ENCODE measurements at regions not wholly inside any gene's neighbourhood (a gene's known extent, or its start where the extent isn't known, plus 50 kb on each side); places are given as distances from the start of the nearest gene placed in this dataset.
A peak's percentile ranks its signal among the peaks of the same experiment; 100 is the strongest.

GRCh38 chr5:93158841-93159240 is 422.2 kb downstream of the NR2F1-AS1 start:
- peak; percentile 35 for DNase-seq

- no peak for DNase-seq
Observed at GRCh38 chr5:93156566-93156965, 424.5 kb downstream of the NR2F1-AS1 start.

GRCh38 chr5:93154535-93154934 is 426.5 kb downstream of the NR2F1-AS1 start:
- DNase-seq = no peak

- DNase-seq = no peak
Observed at GRCh38 chr5:93153461-93153860, 427.6 kb downstream of the NR2F1-AS1 start.

- DNase-seq = peak; percentile 14
Observed at GRCh38 chr5:93151896-93152295, 429.1 kb downstream of the NR2F1-AS1 start.

GRCh38 chr5:93151121-93151520 is 429.9 kb downstream of the NR2F1-AS1 start:
- peak; percentile 41 for DNase-seq

- peak; percentile 48 for DNase-seq
Observed at GRCh38 chr5:93150311-93151012, 430.6 kb downstream of the NR2F1-AS1 start.

- peak; percentile 47 for DNase-seq
Observed at GRCh38 chr5:93145767-93146166, 435.3 kb downstream of the NR2F1-AS1 start.

GRCh38 chr5:93145019-93145418 is 436.0 kb downstream of the NR2F1-AS1 start:
- DNase-seq = no peak

GRCh38 chr5:93141969-93142368 is 439.1 kb downstream of the NR2F1-AS1 start:
- DNase-seq = no peak

- DNase-seq = no peak
Observed at GRCh38 chr5:93130624-93131490, 450.2 kb downstream of the NR2F1-AS1 start.

GRCh38 chr5:93126634-93127033 is 454.4 kb downstream of the NR2F1-AS1 start:
- peak; percentile 22 for DNase-seq

- no peak for DNase-seq
Observed at GRCh38 chr5:93123127-93123526, 457.9 kb downstream of the NR2F1-AS1 start.

GRCh38 chr5:93122446-93122845 is 458.6 kb downstream of the NR2F1-AS1 start:
- DNase-seq = no peak

GRCh38 chr5:93120771-93121170 is 460.2 kb downstream of the NR2F1-AS1 start:
- no peak for DNase-seq

- no peak for DNase-seq
Observed at GRCh38 chr5:93120051-93120450, 461.0 kb downstream of the NR2F1-AS1 start.

- peak; percentile 9 for DNase-seq
Observed at GRCh38 chr5:93117751-93118531, 463.1 kb downstream of the NR2F1-AS1 start.

GRCh38 chr5:93107805-93108520 is 473.1 kb downstream of the NR2F1-AS1 start:
- no peak for DNase-seq

- no peak for DNase-seq
Observed at GRCh38 chr5:93107141-93107540, 473.9 kb downstream of the NR2F1-AS1 start.

GRCh38 chr5:93101661-93102060 is 479.4 kb downstream of the NR2F1-AS1 start:
- no peak for DNase-seq

- peak; percentile 39 for DNase-seq
Observed at GRCh38 chr5:93100976-93101375, 480.0 kb downstream of the NR2F1-AS1 start.

GRCh38 chr5:93100428-93100827 is 480.6 kb downstream of the NR2F1-AS1 start:
- DNase-seq = peak; percentile 59

All from fibroblast of skin of scalp (primary cell).